Body of pancreas (tissue), 4 donors: ENCODE measurements at regions not wholly inside any gene's neighbourhood (a gene's known extent, or its start where the extent isn't known, plus 50 kb on each side); places are given as distances from the start of the nearest gene placed in this dataset.

Experiments
- ATAC-seq: fragments of 150-250 bp; one replicate; pipeline ENCODE4 v1.9.1; 2016
- DNase-seq, 4 donors: peaks; one replicate each; pipeline ENCODE4 v3.0.0-alpha.2; 2019
- H3K27ac ChIP-seq, 4 donors: fragments of 200-600 bp; sonication (generic); 1 replicate in 3 of 4; 2 replicates in 1 of 4; pipeline versions ENCODE4 v1.5.1 to v1.6.1; 2016 to 2019; ENCODE audit warnings: mild to moderate bottlenecking in 1 of 4, mixed read lengths in 1 of 4, moderate library complexity in 1 of 4
- H3K27me3 ChIP-seq, 2 donors: fragments of 200-600 bp; sonication (generic); one replicate each; pipeline ENCODE4 v1.6.0; 2016; ENCODE audit warnings: mild to moderate bottlenecking in 1 of 2
- H3K36me3 ChIP-seq, 2 donors: fragments of 200-600 bp; sonication (generic); replicated peaks in 1 of 2; 2 replicates each; pipeline ENCODE4 v1.5.1; 2016; ENCODE audit warnings: low read depth in 2 of 2; ENCODE audit not compliant: insufficient read depth in 1 of 2
- H3K4me1 ChIP-seq: fragments of 200-600 bp; sonication (generic); one replicate; pipeline ENCODE4 v1.6.0; 2016
- H3K4me3 ChIP-seq, 2 donors: fragments of 200-600 bp; sonication (generic); 1 replicate in 1 of 2; 2 replicates in 1 of 2; pipeline ENCODE4 v1.5.1; 2016 to 2019
- H3K9me3 ChIP-seq, 3 donors: fragments of 200-600 bp; sonication (generic); 1 replicate in 2 of 3; 2 replicates in 1 of 3; pipeline ENCODE4 v1.5.1; 2016
- POLR2A ChIP-seq, 3 donors: fragments of 450-650 bp; IDR thresholded peaks; one replicate each; pipeline ENCODE4 v1.6.1; 2016; ENCODE audit warnings: antibody characterized with exemption in 3 of 3, mild to moderate bottlenecking in 2 of 3
- WGBS, 2 donors: methylation state at CpG; one replicate each; pipeline ENCODE4 v1.1.5; 2017; 5-methylcytosine and 5-hydroxymethylcytosine counted together
- intact Hi-C: fragments of 100-400 bp; cut with DNase I; formaldehyde crosslinking; loops from one replicate; pipeline ENCODE4 v1.15.1; 2023
- TF ChIP-seq, protein P1 (sequence below), 7 experiments: fragments of 450-650 bp in 4 of 7; fragments of 200-600 bp in 3 of 7; sonication (generic) in 3 of 7; IDR thresholded peaks; one replicate each; pipeline ENCODE4 v1.5.1; 2016 to 2019; ENCODE audit warnings: antibody characterized with exemption in 7 of 7

DNA sequence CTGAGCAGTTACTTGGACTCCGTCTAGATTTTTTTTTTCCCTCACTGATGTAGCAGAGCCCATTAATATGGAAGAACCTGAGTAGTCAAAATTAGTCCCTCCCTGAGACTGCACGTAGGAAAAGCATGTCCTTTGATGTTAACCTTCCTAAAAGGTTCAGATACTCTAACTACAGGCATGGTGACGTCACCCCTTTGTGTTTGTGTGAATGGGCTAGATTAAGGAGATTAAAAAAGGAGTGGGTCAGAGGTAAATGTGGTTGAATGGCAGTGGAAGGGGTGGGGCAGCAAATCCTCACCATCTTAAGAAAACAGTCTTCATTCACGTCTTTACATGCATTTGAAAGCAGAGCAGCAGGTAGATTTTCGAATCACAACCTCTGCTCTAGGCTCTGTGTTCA, 521.1 kb downstream of the TFAP2B start:
- no peak for DNase-seq
- no peak for TF ChIP-seq POLR2A (IDR thresholded peaks at IDR 0.05)
- TF ChIP-seq, protein P1, sequence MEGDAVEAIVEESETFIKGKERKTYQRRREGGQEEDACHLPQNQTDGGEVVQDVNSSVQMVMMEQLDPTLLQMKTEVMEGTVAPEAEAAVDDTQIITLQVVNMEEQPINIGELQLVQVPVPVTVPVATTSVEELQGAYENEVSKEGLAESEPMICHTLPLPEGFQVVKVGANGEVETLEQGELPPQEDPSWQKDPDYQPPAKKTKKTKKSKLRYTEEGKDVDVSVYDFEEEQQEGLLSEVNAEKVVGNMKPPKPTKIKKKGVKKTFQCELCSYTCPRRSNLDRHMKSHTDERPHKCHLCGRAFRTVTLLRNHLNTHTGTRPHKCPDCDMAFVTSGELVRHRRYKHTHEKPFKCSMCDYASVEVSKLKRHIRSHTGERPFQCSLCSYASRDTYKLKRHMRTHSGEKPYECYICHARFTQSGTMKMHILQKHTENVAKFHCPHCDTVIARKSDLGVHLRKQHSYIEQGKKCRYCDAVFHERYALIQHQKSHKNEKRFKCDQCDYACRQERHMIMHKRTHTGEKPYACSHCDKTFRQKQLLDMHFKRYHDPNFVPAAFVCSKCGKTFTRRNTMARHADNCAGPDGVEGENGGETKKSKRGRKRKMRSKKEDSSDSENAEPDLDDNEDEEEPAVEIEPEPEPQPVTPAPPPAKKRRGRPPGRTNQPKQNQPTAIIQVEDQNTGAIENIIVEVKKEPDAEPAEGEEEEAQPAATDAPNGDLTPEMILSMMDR (IDR thresholded peaks at IDR 0.05), result no peak
- H3K27me3 ChIP-seq, result no peaks in the 10 kb centered on the region
- WGBS, 2 donors, result 20 to 21% methylated on average over 5 of the region's 5 CpGs
- H3K36me3 ChIP-seq, result no peaks in the 10 kb centered on the region
- H3K27ac ChIP-seq, result no peak overlapping the region
- no peak overlapping the region for H3K4me3 ChIP-seq
- no peaks in the 10 kb centered on the region for H3K9me3 ChIP-seq
- intact Hi-C loops, result no loop called here
- no peak for ATAC-seq
- H3K4me1 ChIP-seq, result no peaks in the 10 kb centered on the region

DNA sequence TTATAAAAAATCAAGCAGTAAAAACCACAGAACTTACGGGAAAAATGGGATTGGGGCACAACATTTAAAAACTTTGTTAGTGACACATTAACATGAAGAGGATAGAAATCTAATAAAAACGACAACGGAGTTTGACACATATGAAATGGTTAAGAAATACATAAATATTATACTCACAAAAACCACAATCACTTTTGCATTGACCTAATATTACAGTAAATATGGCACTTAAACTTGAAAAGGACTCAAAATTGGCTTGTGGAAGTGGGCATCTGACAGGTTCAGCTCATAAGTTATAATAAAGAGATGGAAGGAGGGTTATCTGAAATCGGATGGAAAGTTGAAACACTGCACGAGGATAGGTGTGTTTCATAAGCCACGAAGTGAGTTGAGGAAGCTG, 523.7 kb downstream of the TFAP2B start:
- no peak overlapping the region for H3K4me3 ChIP-seq
- 55 to 59% methylated on average over 6 of the region's 6 CpGs for WGBS, 2 donors

DNA sequence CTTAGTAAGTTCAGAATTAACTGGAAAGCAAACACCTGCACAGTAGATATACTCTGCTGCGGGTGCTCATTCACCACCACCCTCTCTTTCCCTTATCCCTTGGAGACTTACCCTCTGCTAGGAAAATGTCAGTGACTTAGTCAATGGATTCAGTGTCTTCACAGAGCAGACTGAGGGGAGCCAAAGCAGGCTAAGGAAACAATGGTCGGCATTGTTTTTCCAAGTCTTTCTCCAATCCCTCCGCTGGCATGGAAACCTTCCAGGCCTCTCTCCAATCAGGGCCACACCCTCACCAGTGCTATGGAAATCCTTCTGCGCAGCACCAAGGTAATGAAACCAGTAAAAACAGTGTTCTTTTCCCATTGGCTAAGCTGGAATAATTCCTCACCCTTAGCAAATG, 531.2 kb downstream of the TFAP2B start:
- intact Hi-C loops, result no loop called here

More for the DNA sequence above, 523.7 kb downstream of the TFAP2B start:
- intact Hi-C loops, result no loop called here
- no peaks in the 10 kb centered on the region for H3K27me3 ChIP-seq
- no peaks in the 10 kb centered on the region for H3K4me1 ChIP-seq
- no peaks in the 10 kb centered on the region for H3K9me3 ChIP-seq
- no peak for TF ChIP-seq POLR2A (IDR thresholded peaks at IDR 0.05)
- TF ChIP-seq, protein P1 (IDR thresholded peaks at IDR 0.05), result no peak
- no peaks in the 10 kb centered on the region for H3K36me3 ChIP-seq
- no peak overlapping the region for H3K27ac ChIP-seq
- DNase-seq (no peak), ATAC-seq (no peak)

DNA sequence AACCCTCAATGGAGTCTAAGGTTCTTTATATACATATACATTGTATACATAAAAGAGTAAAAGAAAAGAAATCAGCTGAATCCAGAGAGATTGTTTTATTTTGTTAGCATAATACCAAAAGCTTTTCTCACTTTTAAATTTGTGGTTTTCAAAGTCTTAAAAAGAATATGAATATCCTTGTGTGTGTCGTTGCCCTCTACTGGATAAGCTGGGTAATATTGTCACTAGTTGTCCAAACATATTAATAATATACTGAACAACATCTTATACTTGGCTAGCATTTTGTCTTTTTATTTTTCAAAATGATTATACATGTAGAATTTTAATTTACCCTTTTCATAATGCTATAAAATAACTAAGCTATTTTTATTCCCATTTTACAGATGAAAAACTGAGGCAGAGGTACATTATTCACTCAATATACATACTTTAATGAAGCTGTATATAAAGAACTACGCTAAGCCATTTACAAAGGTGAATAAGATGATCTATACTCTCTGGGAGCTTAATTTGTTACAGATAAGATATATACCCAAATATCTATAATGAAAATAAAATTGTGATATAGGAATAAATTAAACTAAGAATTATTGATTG, 531.7 kb downstream of the TFAP2B start:
- H3K4me1 ChIP-seq, result no peaks in the 10 kb centered on the region
- DNase-seq (no peak), ATAC-seq (no peak)
- no peak overlapping the region for H3K27ac ChIP-seq
- H3K4me3 ChIP-seq, result no peak overlapping the region
- no peaks in the 10 kb centered on the region for H3K9me3 ChIP-seq
- H3K36me3 ChIP-seq, result no peaks in the 10 kb centered on the region
- H3K27me3 ChIP-seq, result no peaks in the 10 kb centered on the region
- 55 to 67% methylated on average over 2 of the region's 2 CpGs for whole genome bisulfite sequencing, 2 donors
- intact Hi-C loops, result no loop called here
- TF ChIP-seq, protein P1 (IDR thresholded peaks at IDR 0.05), result peak in 5 of 7 experiments; percentile 6 to 32 (median 17)
- TF ChIP-seq POLR2A (IDR thresholded peaks at IDR 0.05), result no peak

More for the DNA sequence above, 531.2 kb downstream of the TFAP2B start:
- ATAC-seq, result no peak
- TF ChIP-seq POLR2A (IDR thresholded peaks at IDR 0.05), result no peak
- TF ChIP-seq, protein P1 (IDR thresholded peaks at IDR 0.05), result no peak
- Histone ChIP-seq H3K4me3 (no peak overlapping the region), H3K27ac (no peak overlapping the region), H3K4me1 (no peaks in the 10 kb centered on the region), H3K27me3 (no peaks in the 10 kb centered on the region), H3K36me3 (no peaks in the 10 kb centered on the region), H3K9me3 (no peaks in the 10 kb centered on the region)
- DNase-seq, result no peak
- WGBS, 2 donors, result 64 to 85% methylated on average over 4 of the region's 4 CpGs

DNA sequence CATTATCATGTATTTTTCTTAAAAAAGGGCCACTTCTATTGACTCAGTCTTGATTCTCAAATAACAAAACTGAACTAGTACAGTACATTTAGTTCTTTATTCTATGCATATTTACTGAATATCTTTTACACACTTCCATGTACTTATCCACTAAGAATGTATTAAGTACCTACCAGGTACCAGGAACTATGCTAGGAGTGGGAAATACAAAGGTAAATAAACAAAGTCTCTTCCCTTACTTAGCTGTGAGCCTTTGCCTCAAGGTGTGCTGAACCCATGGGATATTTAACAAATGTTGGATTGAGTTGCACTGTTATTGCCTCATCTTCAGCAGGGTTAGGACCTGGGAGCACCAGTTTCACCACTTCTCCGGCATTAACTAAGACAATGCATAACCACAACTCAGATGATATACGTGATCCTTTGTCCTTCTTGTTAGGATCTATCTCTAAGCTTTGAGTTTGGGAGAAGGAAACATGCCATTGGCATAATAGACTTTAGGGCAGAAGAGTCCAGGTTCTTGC, 533.9 kb downstream of the TFAP2B start:
- no peaks in the 10 kb centered on the region for H3K4me1 ChIP-seq
- H3K36me3 ChIP-seq, result no peaks in the 10 kb centered on the region
- H3K27ac ChIP-seq, result no peak overlapping the region
- no peak for ATAC-seq
- TF ChIP-seq POLR2A (IDR thresholded peaks at IDR 0.05), result no peak
- TF ChIP-seq, protein P1 (IDR thresholded peaks at IDR 0.05), result no peak
- H3K4me3 ChIP-seq, result no peak overlapping the region
- intact Hi-C loops, result no loop called here
- DNase-seq, result no peak
- H3K9me3 ChIP-seq, result no peaks in the 10 kb centered on the region
- WGBS, 2 donors, result 68 to 74% methylated on average over 2 of the region's 2 CpGs
- H3K27me3 ChIP-seq, result no peaks in the 10 kb centered on the region
